GM12874 (cell line): ENCODE measurements at regions not wholly inside any gene's neighbourhood (a gene's known extent, or its start where the extent isn't known, plus 50 kb on each side); places are given as distances from the start of the nearest gene placed in this dataset.

Experiments used
- TF ChIP-seq, protein P1 (sequence below): IDR thresholded peaks from 2 replicates; pipeline ENCODE4 v1.5.1; 2011; ENCODE audit warnings: low read depth, mild to moderate bottlenecking, control low read depth, low read length, moderate library complexity; ENCODE audit not compliant: insufficient read depth

DNA sequence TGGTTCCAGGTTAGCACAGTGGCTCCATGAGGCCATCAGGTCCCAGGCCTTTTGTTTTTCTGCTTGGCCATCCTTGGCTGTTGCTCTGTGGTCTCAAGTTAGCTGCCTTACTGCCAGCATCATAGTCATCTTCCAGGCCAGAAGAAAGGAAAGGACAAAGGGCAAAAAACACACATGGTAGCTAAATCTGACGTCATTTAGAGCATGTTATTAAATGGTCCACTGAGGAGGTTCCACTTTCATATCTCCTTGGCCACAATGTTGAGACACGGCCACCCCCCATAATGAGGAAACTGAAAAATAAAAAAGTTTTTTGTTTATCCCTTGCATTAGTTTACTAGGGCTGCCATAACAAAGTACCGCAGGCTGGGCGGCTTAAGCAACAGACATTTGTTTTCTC is 106.4 kb upstream of the NIPBL start:
- TF ChIP-seq, protein P1, sequence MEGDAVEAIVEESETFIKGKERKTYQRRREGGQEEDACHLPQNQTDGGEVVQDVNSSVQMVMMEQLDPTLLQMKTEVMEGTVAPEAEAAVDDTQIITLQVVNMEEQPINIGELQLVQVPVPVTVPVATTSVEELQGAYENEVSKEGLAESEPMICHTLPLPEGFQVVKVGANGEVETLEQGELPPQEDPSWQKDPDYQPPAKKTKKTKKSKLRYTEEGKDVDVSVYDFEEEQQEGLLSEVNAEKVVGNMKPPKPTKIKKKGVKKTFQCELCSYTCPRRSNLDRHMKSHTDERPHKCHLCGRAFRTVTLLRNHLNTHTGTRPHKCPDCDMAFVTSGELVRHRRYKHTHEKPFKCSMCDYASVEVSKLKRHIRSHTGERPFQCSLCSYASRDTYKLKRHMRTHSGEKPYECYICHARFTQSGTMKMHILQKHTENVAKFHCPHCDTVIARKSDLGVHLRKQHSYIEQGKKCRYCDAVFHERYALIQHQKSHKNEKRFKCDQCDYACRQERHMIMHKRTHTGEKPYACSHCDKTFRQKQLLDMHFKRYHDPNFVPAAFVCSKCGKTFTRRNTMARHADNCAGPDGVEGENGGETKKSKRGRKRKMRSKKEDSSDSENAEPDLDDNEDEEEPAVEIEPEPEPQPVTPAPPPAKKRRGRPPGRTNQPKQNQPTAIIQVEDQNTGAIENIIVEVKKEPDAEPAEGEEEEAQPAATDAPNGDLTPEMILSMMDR, result no peak

DNA sequence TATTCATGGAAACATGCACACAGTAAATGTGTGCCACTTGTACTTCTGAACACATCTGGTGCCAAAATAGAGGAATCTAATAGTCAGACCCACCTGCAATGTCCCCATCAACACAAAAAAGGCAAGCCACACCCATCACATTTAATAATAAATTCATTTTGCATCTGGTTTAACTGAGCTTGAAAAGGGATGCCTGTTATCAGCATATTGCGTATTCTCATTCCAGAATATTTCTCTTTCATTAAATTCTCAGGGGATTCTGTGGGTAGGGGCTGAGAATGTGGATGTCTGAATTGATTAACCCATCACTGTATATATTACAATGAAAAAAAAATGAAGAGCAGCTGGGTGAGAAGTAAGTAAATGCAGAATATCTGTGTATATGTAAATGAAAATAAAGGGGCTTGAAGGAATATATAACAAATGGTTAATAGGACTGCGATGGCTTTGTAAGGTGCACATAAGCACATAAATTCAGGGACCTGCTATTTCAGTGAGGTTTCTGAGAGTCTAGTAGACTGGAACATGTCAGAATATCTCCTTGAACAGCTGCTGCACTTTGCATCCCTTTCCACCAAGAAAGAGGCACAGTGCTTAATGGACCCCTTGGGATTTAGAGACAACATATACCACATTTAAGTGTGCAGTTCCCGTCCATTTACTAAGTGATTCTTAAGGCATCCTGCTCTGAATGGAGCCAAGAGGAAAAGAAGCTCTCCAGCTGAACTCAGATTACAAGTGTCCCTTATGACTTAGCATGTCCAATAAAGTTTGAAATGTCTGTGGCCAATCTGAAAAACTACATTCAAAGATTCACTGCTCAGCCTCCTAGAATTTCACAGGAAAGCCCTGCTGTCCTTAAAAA is 104.1 kb upstream of the NIPBL start:
- TF ChIP-seq, protein P1, result no peak

DNA sequence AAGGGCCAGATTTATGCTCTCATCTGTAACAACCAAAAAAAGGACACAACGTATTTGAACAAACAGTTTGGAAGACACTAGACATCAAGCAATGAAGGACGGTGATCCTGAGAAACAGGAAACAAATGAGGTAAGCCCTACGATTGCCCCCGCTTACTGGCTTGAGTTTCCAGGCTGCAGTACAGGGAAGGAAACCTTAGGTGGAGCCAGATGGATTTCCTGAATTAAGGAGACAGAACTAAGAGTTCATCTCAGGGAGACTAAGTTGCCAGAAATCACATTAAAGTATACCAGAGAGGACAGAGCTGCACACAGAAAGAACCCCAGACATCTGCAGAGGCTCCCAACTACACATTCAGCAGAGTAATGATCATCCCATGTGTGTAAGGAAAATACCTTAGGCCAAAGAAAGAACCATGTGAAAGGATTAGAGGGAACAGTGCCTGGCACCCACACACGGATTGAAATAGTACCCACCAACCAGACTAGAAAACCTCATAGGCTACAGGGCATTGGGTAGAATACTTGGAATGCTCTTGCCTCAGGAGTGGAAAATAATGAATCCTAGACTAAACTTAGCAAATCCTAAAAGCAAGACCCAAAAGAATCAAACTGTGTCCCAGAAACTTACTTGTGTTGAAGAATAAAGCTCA is 99.3 kb upstream of the NIPBL start:
- TF ChIP-seq, protein P1, result no peak

DNA sequence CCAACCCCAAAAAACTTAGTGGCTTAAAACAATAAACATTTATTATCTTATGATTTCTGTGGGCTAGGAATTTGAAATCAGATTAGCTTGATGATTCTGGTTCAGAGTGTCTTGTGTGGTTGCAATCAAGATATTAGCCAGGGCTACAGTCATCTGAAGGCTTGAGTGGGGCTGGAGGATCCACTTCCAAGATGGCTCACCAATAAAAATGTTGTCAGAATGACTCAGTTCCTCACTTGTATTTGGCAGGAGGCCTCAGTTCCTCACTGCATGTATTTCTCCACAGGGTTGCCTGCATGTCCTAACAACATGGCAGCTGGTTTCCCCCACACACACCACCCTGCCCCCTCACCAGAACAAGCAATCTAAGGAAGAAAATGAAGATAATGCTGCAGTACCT is 98.2 kb upstream of the NIPBL start:
- TF ChIP-seq, protein P1, result no peak

DNA sequence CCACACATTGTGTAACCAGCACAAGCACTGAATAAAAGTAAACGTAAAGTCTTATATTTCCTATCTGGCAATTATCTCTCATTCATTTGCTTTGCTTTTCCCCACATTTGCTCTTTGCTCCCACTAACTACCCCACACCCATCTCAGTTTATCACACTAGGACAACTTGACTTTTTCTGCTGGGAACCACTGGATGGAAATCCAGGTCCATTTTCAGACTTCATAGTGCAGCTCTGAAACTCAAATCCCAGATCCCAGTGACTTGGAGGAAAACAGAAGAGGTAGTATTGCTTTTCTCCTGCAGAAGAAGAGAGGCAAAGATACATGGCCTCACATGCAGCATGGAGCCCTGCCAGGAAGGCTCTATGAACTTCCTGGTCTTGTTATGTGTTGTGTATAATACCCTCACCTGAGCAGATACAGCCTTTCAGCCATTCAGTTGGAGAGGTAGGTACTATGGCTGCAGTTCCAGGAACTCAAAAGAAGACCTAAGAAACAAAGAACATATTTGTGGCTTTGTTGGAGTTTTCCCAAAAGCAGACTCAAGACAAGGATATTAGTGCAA is 90.0 kb upstream of the NIPBL start:
- TF ChIP-seq, protein P1, result no peak

GRCh38 chr5:36787365-36788093 is 89.0 kb upstream of the NIPBL start:
- TF ChIP-seq, protein P1, result no peak

- TF ChIP-seq, protein P1, result no peak
Measured at GRCh38 chr5:36790847-36791246, 85.7 kb upstream of the NIPBL start.
